ENCODE measurements at regions not wholly inside any gene's neighbourhood (a gene's known extent, or its start where the extent isn't known, plus 50 kb on each side); places are given as distances from the start of the nearest gene placed in this dataset.
"Not testable (repeated sequence)": the region's sequence is repeated elsewhere in the genome, so short reads cannot be mapped to it uniquely, and the experiment has no call there.

DNA sequence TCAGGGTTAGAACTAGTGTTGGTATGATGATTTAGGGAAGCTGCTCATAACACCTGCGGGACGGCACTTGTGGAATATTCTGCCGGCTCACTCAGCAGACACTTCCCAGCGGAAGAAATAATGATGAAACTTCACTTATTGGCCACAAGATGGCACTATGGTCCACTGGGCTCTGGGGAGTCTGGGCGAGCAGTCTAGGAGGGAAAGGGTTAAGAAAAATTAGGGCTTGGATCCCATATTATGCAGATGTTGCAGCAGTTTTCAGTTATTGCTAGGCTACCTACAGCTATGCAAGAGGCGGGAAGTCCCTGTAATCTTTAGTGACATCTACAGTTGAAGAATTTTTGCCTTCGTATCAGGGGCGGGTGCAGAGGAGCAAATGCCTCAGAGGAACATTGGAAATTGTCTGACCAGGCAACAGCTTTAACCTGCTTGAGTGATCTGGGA is 238.7 kb upstream of the PRSS58 start:
- Histone ChIP-seq H3K27ac (ENCODE audit: low read depth, low read length) (no peak overlapping the region), H3K9me2 (ENCODE audit: insufficient read depth) (no peaks in the 10 kb centered on the region), H3K4me3 (replicated peaks in 1 of 2; ENCODE audit: low read depth in 1 of 2, low read length in 2 of 2) (peak overlapping the region in 1 of 2 experiments; percentile 13; a peak in 1 of 4 replicates), H3K4me1 (ENCODE audit: control insufficient read depth in 1 of 2, insufficient read depth in 2 of 2, low read length in 2 of 2) (peaks cover 0 to 10% of the 10 kb centered on the region in 2 experiments; a peak in 1 of 4 replicates), H3K27me3 (ENCODE audit: insufficient read depth, low read length) (no peaks in the 10 kb centered on the region), H3K9me3 (ENCODE audit: control insufficient read depth in 1 of 2, insufficient read depth in 1 of 2, low read depth in 1 of 2, low read length in 2 of 2) (no peaks in the 10 kb centered on the region), H3K9ac (ENCODE audit: low read length) (no peak overlapping the region), H3K36me3 (ENCODE audit: control insufficient read depth in 1 of 2, insufficient read depth in 2 of 2, low read length in 2 of 2) (no peaks in the 10 kb centered on the region), H3K4me2 (ENCODE audit: low read length) (peak overlapping the region; percentile 55), H3K79me2 (ENCODE audit: insufficient read depth, low read length) (no peaks in the 10 kb centered on the region), H2AFZ (ENCODE audit: low read depth, low read length, poor library complexity, severe bottlenecking) (peak overlapping the region; percentile 98), H4K20me1 (ENCODE audit: insufficient read depth) (no peaks in the 10 kb centered on the region)
- ChIA-PET POLR2A (interaction anchor here (0.9 to 1.5 kb wide), 2 partner anchors 18 to 37 kb away, joined by 3 to 5 read pairs; no protein-coding TSS in a partner anchor), CTCF (interaction anchor here (0.7 to 3.5 kb wide), 23 partner anchors 8 to 377 kb away, joined by 3 to 16 read pairs (median 6); no protein-coding TSS in a partner anchor), RAD21 (ENCODE audit: low non-redundant PET in 1 of 2, low total read pairs in 2 of 2, uncharacterized antibody in 2 of 2, unreplicated experiment in 2 of 2) (interaction anchor here in 1 of 2 experiments (0.6 kb wide), 1 partner anchor 19 kb away, joined by 4 read pairs; no protein-coding TSS in a partner anchor)
- DNase-seq (ENCODE audit: low read depth, low spot score) (peak; percentile 42), ATAC-seq (peak; percentile 89)
- peak; percentile 77 for TF ChIP-seq RAD21 (IDR thresholded peaks at IDR 0.05; ENCODE audit: low read depth)
- TF ChIP-seq CBX3 (IDR thresholded peaks at IDR 0.05; ENCODE audit: low read depth): no peak; the same call in 1 of the 2 replicates
- TF ChIP-seq SP1 (IDR thresholded peaks at IDR 0.05; ENCODE audit: low read depth): no peak
- TF ChIP-seq, protein P1, sequence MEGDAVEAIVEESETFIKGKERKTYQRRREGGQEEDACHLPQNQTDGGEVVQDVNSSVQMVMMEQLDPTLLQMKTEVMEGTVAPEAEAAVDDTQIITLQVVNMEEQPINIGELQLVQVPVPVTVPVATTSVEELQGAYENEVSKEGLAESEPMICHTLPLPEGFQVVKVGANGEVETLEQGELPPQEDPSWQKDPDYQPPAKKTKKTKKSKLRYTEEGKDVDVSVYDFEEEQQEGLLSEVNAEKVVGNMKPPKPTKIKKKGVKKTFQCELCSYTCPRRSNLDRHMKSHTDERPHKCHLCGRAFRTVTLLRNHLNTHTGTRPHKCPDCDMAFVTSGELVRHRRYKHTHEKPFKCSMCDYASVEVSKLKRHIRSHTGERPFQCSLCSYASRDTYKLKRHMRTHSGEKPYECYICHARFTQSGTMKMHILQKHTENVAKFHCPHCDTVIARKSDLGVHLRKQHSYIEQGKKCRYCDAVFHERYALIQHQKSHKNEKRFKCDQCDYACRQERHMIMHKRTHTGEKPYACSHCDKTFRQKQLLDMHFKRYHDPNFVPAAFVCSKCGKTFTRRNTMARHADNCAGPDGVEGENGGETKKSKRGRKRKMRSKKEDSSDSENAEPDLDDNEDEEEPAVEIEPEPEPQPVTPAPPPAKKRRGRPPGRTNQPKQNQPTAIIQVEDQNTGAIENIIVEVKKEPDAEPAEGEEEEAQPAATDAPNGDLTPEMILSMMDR (IDR thresholded peaks at IDR 0.05 in 2 of 3, conservative IDR thresholded peaks at IDR 0.05 in 1 of 3; ENCODE audit: borderline replicate concordance in 1 of 3, insufficient read depth in 1 of 3, low read depth in 2 of 3, low read length in 2 of 3): peak; percentile 66 to 91 (median 75)
- intact Hi-C loops (cut with micrococcal nuclease): loop anchor here (10.0 kb wide), 1 partner anchor 1352 kb away; no protein-coding TSS in a partner anchor
- BruUV-seq (replicated peaks): no TSS peak

DNA sequence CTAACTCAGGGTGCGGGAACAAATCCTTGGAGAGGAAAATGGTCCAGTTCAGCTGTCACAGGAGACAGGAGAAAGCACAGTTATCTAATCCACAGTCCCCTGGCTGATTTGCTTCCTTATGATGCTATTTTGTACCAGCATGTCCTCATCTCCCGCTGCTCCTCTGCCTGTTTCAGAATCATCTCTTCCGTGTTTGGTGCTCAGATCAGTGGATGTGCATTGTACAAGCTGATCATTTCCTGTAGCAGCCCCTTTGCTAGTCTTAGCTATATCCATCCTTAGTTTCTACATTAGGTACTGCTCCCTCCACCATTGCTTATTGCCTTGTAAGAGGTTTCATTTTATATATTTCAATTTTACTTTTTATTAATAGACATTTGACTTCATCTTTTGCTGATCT is 238.0 kb upstream of the PRSS58 start:
- BruUV-seq (replicated peaks): not testable (repeated sequence)

DNA sequence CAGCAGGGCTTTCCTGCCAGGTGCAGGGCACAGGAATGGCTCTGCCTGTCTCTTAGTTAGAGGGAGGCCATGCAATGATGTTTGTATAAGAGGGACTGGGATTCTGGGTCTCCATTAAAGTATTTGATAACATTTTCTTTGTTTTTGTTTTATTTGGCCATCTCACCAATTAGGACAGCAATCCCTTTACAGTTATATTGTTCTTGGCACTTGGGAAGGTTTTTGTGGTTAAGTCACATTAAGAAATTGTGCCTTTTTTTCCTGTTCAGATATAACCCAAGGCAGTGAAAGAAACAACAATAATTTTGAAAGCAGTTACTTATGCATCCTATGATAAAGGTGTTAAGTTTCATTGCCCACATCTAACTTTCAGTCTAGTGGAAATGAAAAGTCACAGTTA is 237.4 kb upstream of the PRSS58 start:
- H3K27me3 ChIP-seq (ENCODE audit: insufficient read depth, low read length); H3K36me3 ChIP-seq (ENCODE audit: control insufficient read depth in 1 of 2, insufficient read depth in 2 of 2, low read length in 2 of 2); H3K9ac ChIP-seq (ENCODE audit: low read length); H2AFZ ChIP-seq (ENCODE audit: low read depth, low read length, poor library complexity, severe bottlenecking); H3K9me2 ChIP-seq (ENCODE audit: insufficient read depth); H3K4me3 ChIP-seq (replicated peaks in 1 of 2; ENCODE audit: low read depth in 1 of 2, low read length in 2 of 2); ATAC-seq; POLR2A ChIA-PET; DNase-seq (ENCODE audit: low read depth, low spot score); BruUV-seq (replicated peaks); H3K27ac ChIP-seq (ENCODE audit: low read depth, low read length); H4K20me1 ChIP-seq (ENCODE audit: insufficient read depth); H3K4me2 ChIP-seq (ENCODE audit: low read length); H3K4me1 ChIP-seq (ENCODE audit: control insufficient read depth in 1 of 2, insufficient read depth in 2 of 2, low read length in 2 of 2); H3K9me3 ChIP-seq (ENCODE audit: control insufficient read depth in 1 of 2, insufficient read depth in 1 of 2, low read depth in 1 of 2, low read length in 2 of 2); RAD21 ChIA-PET (ENCODE audit: low non-redundant PET in 1 of 2, low total read pairs in 2 of 2, uncharacterized antibody in 2 of 2, unreplicated experiment in 2 of 2); H3K79me2 ChIP-seq (ENCODE audit: insufficient read depth, low read length): not testable (repeated sequence)
- intact Hi-C loops (cut with micrococcal nuclease): loop anchor here (10.0 kb wide), 1 partner anchor 1350 kb away; no protein-coding TSS in a partner anchor
- CTCF ChIA-PET: interaction anchor here (1.2 to 3.2 kb wide), 2 partner anchors 17 to 21 kb away, joined by 3 to 16 read pairs (median 11); no protein-coding TSS in a partner anchor

More for the DNA sequence above, 238.0 kb upstream of the PRSS58 start:
- H3K9me3 ChIP-seq (ENCODE audit: control insufficient read depth in 1 of 2, insufficient read depth in 1 of 2, low read depth in 1 of 2, low read length in 2 of 2); H3K79me2 ChIP-seq (ENCODE audit: insufficient read depth, low read length); H3K9me2 ChIP-seq (ENCODE audit: insufficient read depth); RAD21 ChIA-PET (ENCODE audit: low non-redundant PET in 1 of 2, low total read pairs in 2 of 2, uncharacterized antibody in 2 of 2, unreplicated experiment in 2 of 2); H3K4me2 ChIP-seq (ENCODE audit: low read length); H3K4me1 ChIP-seq (ENCODE audit: control insufficient read depth in 1 of 2, insufficient read depth in 2 of 2, low read length in 2 of 2); H4K20me1 ChIP-seq (ENCODE audit: insufficient read depth); DNase-seq (ENCODE audit: low read depth, low spot score); H3K27ac ChIP-seq (ENCODE audit: low read depth, low read length); H3K9ac ChIP-seq (ENCODE audit: low read length); H3K27me3 ChIP-seq (ENCODE audit: insufficient read depth, low read length); H3K4me3 ChIP-seq (replicated peaks in 1 of 2; ENCODE audit: low read depth in 1 of 2, low read length in 2 of 2); H3K36me3 ChIP-seq (ENCODE audit: control insufficient read depth in 1 of 2, insufficient read depth in 2 of 2, low read length in 2 of 2); ATAC-seq: not testable (repeated sequence)
- ChIA-PET POLR2A (interaction anchor here (0.9 kb wide), 1 partner anchor 36 kb away, joined by 3 read pairs; no protein-coding TSS in a partner anchor), CTCF (interaction anchor here (0.7 to 3.5 kb wide), 14 partner anchors 7 to 287 kb away, joined by 3 to 16 read pairs (median 6); no protein-coding TSS in a partner anchor)
- peak overlapping the region; percentile 98 for H2AFZ ChIP-seq (ENCODE audit: low read depth, low read length, poor library complexity, severe bottlenecking)
- intact Hi-C loops (cut with micrococcal nuclease): loop anchor here (10.0 kb wide), 1 partner anchor 1351 kb away; no protein-coding TSS in a partner anchor

All from HCT116 (cell line).